Keratinocyte (primary cell): ENCODE measurements at regions not wholly inside any gene's neighbourhood (a gene's known extent, or its start where the extent isn't known, plus 50 kb on each side); places are given as distances from the start of the nearest gene placed in this dataset.

Experiments
- EZH2 ChIP-seq: IDR thresholded peaks from one replicate; pipeline ENCODE4 v1.6.1; 2012; ENCODE audit warnings: inconsistent platforms, mild to moderate bottlenecking, low read length, moderate library complexity
- TF ChIP-seq, protein P1 (sequence below), 3 experiments: IDR thresholded peaks in 1 of 3; conservative IDR thresholded peaks in 1 of 3; optimal IDR thresholded peaks in 1 of 3; 2 replicates in 2 of 3; 3 replicates in 1 of 3; pipeline versions ENCODE3 to v1.5.1; 2011; ENCODE audit warnings: low read length in 3 of 3, mild to moderate bottlenecking in 3 of 3, moderate library complexity in 2 of 3, control low read depth in 1 of 3, inconsistent platforms in 1 of 3; ENCODE audit not compliant: insufficient read depth in 2 of 3; ENCODE audit errors: extremely low read depth in 1 of 3

DNA sequence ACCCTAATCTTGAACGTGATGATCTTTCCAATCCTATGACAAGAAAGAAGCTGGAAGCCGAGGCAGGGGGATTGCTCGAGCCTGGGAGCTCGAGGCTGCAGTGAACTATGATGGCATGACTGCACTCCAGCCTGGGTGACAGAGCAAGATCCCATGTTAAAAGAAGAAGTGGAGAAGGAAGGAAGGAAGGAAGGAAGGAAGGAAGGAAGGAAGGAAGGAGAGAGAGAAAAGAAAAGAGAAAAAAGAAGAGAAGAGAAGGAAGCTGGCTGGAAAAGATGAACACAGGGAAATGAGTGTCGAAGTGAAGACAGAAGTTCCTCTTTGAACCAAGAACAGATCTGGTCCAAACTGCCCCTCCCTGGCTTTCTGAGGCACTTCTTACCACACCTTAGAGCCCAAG lies 100.5 kb upstream of the PRNP start:
- TF ChIP-seq EZH2 = no peak
- TF ChIP-seq, protein P1, sequence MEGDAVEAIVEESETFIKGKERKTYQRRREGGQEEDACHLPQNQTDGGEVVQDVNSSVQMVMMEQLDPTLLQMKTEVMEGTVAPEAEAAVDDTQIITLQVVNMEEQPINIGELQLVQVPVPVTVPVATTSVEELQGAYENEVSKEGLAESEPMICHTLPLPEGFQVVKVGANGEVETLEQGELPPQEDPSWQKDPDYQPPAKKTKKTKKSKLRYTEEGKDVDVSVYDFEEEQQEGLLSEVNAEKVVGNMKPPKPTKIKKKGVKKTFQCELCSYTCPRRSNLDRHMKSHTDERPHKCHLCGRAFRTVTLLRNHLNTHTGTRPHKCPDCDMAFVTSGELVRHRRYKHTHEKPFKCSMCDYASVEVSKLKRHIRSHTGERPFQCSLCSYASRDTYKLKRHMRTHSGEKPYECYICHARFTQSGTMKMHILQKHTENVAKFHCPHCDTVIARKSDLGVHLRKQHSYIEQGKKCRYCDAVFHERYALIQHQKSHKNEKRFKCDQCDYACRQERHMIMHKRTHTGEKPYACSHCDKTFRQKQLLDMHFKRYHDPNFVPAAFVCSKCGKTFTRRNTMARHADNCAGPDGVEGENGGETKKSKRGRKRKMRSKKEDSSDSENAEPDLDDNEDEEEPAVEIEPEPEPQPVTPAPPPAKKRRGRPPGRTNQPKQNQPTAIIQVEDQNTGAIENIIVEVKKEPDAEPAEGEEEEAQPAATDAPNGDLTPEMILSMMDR (optimal IDR thresholded peaks at IDR 0.05 in 1 of 3, IDR thresholded peaks at IDR 0.05 in 1 of 3, conservative IDR thresholded peaks at IDR 0.05 in 1 of 3; ENCODE audit: extremely low read depth in 1 of 3, insufficient read depth in 2 of 3, low read length in 3 of 3) = no peak
